GM23338 (cell line): ENCODE measurements at regions not wholly inside any gene's neighbourhood (a gene's known extent, or its start where the extent isn't known, plus 50 kb on each side); places are given as distances from the start of the nearest gene placed in this dataset.

Experiments
- ATAC-seq: fragments of 200-7000 bp; cut with Tn5 transposase; 3 replicates; pipeline ENCODE4 v1.9.1; 2020
- DNase-seq: peaks from one replicate; pipeline ENCODE4 v3.0.0-alpha.2; 2015; ENCODE audit warnings: low spot score
- H2AFZ ChIP-seq: fragments of 200-600 bp; sonication (generic); 2 replicates; pipeline ENCODE4 v1.8.0; 2016; ENCODE audit warnings: antibody characterized with exemption, mild to moderate bottlenecking, moderate library complexity
- H3F3A ChIP-seq: fragments of 200-600 bp; sonication (generic); replicated peaks from 2 replicates; pipeline ENCODE4 v1.8.0; 2017; ENCODE audit warnings: antibody characterized with exemption, mixed run types, low read depth
- H3K27ac ChIP-seq: fragments of 200-600 bp; sonication (generic); 2 replicates; pipeline ENCODE4 v1.6.1; 2016; ENCODE audit warnings: low read depth
- H3K27me3 ChIP-seq: fragments of 200-600 bp; sonication (generic); 2 replicates; pipeline ENCODE4 v1.8.0; 2016; ENCODE audit warnings: mild to moderate bottlenecking, mixed run types, moderate library complexity; ENCODE audit not compliant: insufficient read depth
- H3K36me3 ChIP-seq: fragments of 200-600 bp; sonication (generic); 2 replicates; pipeline ENCODE4 v1.8.0; 2016; ENCODE audit warnings: mild to moderate bottlenecking; ENCODE audit not compliant: insufficient read depth
- H3K4me1 ChIP-seq: fragments of 200-600 bp; sonication (generic); 2 replicates; pipeline ENCODE4 v1.8.0; 2016; ENCODE audit warnings: mild to moderate bottlenecking, moderate library complexity; ENCODE audit not compliant: insufficient read depth
- H3K4me2 ChIP-seq: fragments of 200-600 bp; sonication (generic); 2 replicates; pipeline ENCODE4 v1.7.1; 2017; ENCODE audit warnings: mixed run types
- H3K4me3 ChIP-seq: fragments of 200-600 bp; sonication (generic); 2 replicates; pipeline ENCODE4 v1.6.1; 2016; ENCODE audit warnings: mixed run types
- H3K79me2 ChIP-seq: fragments of 200-600 bp; sonication (generic); replicated peaks from 2 replicates; pipeline ENCODE4 v1.8.0; 2017; ENCODE audit warnings: mild to moderate bottlenecking; ENCODE audit not compliant: insufficient read depth
- H3K9me2 ChIP-seq: fragments of 200-600 bp; sonication (generic); 2 replicates; pipeline ENCODE4 v1.8.0; 2017; ENCODE audit not compliant: insufficient read depth
- H4K20me1 ChIP-seq: fragments of 200-600 bp; sonication (generic); replicated peaks from 2 replicates; pipeline ENCODE4 v1.8.0; 2017; ENCODE audit warnings: mild to moderate bottlenecking; ENCODE audit not compliant: insufficient read depth
- H3K27ac Mint-ChIP-seq: 2 replicates; pipeline ENCODE4 v1.8.0; 2020; ENCODE audit warnings: inconsistent platforms, mild to moderate bottlenecking, moderate library complexity, mixed read lengths
- H3K27me3 Mint-ChIP-seq: 3 replicates; pipeline ENCODE4 v1.8.0; 2022; ENCODE audit warnings: low read depth, mild to moderate bottlenecking, moderate library complexity, mixed read lengths, inconsistent platforms; ENCODE audit not compliant: insufficient read depth, poor library complexity
- H3K36me3 Mint-ChIP-seq: 3 replicates; pipeline ENCODE4 v1.8.0; 2021; ENCODE audit warnings: low read depth, mild to moderate bottlenecking, inconsistent platforms, moderate library complexity, mixed read lengths
- H3K4me1 Mint-ChIP-seq: 3 replicates; pipeline ENCODE4 v1.8.0; 2020; ENCODE audit warnings: mild to moderate bottlenecking, inconsistent platforms, mixed read lengths
- H3K4me3 Mint-ChIP-seq: 3 replicates; pipeline ENCODE4 v1.8.0; 2021; ENCODE audit warnings: moderate library complexity, mild to moderate bottlenecking, inconsistent platforms, mixed read lengths
- H3K9me3 Mint-ChIP-seq: 3 replicates; pipeline ENCODE4 v1.8.0; 2020; ENCODE audit warnings: moderate library complexity, mild to moderate bottlenecking, inconsistent platforms, mixed read lengths
- CREB1 ChIP-seq: fragments of 250-450 bp; sonication (Bioruptor Pico); IDR thresholded peaks from 2 replicates; pipeline ENCODE4 v1.5.0; 2020; ENCODE audit warnings: low read depth, mild to moderate bottlenecking, moderate library complexity
- EZH2 ChIP-seq: fragments of 200-600 bp; sonication (generic); IDR thresholded peaks from one replicate; pipeline ENCODE4 v1.8.0; 2017; ENCODE audit warnings: antibody characterized with exemption, mild to moderate bottlenecking, low read depth; ENCODE audit not compliant: unreplicated experiment
- EZH2phosphoT487 ChIP-seq: fragments of 200-600 bp; sonication (generic); IDR thresholded peaks from one replicate; pipeline ENCODE4 v1.8.1; 2018; ENCODE audit warnings: antibody characterized with exemption; ENCODE audit not compliant: unreplicated experiment
- JUNB ChIP-seq: IDR thresholded peaks from one replicate; pipeline ENCODE4 v1.6.1; 2016; ENCODE audit warnings: antibody characterized with exemption; ENCODE audit not compliant: unreplicated experiment
- NANOG ChIP-seq: IDR thresholded peaks from 2 replicates; pipeline ENCODE4 v1.6.1; 2016; ENCODE audit warnings: antibody characterized with exemption, borderline replicate concordance
- POLR2AphosphoS5 ChIP-seq: IDR thresholded peaks from 2 replicates; pipeline ENCODE4 v1.6.1; 2016; ENCODE audit warnings: antibody characterized with exemption, low read depth
- STAT1 ChIP-seq: IDR thresholded peaks from one replicate; pipeline ENCODE4 v1.6.1; 2016; ENCODE audit warnings: antibody characterized with exemption; ENCODE audit not compliant: unreplicated experiment
- ZNF114 ChIP-seq: fragments of 250-450 bp; sonication (Bioruptor Pico); IDR thresholded peaks from 2 replicates; pipeline ENCODE4 v1.5.0; 2020; ENCODE audit warnings: mild to moderate bottlenecking, moderate library complexity
- ZNF331 ChIP-seq: fragments of 250-450 bp; sonication (Bioruptor Pico); IDR thresholded peaks from 2 replicates; pipeline ENCODE4 v1.5.0; 2020; ENCODE audit warnings: low read depth, mild to moderate bottlenecking, moderate library complexity
- ZNF462 ChIP-seq: fragments of 250-450 bp; sonication (Bioruptor Pico); IDR thresholded peaks from 2 replicates; pipeline ENCODE4 v1.5.0; 2020; ENCODE audit warnings: mild to moderate bottlenecking, moderate library complexity
- TF ChIP-seq, protein P1 (sequence below): IDR thresholded peaks from one replicate; pipeline ENCODE4 v1.6.1; 2018; ENCODE audit warnings: antibody characterized with exemption; ENCODE audit not compliant: unreplicated experiment
- TF ChIP-seq, protein P2 (sequence below): IDR thresholded peaks from 2 replicates; pipeline ENCODE4 v1.6.1; 2016; ENCODE audit warnings: antibody characterized with exemption

DNA sequence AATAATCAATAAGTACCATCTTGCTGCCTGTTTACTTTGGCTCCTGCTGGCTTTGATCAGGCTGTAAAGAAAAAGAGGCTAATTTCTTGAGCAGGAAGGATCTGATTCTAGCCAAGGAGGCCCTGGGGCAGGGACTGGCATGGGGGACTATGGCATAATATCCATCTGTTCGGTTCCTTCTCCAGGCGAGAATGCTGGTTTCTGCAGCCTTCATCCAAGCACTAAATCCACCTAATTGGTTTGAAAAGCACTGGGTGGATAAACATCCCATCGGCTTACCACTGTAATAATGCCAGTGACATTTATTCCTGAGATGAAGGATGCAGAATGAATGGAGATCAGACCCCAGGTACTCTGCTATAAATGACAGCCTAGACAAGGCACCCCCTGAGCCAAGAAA is 180.0 kb upstream of the ASIC2 start (continued):
- TF ChIP-seq CREB1 (CRISPR knock-in tag), result no peak
- TF ChIP-seq, protein P1, sequence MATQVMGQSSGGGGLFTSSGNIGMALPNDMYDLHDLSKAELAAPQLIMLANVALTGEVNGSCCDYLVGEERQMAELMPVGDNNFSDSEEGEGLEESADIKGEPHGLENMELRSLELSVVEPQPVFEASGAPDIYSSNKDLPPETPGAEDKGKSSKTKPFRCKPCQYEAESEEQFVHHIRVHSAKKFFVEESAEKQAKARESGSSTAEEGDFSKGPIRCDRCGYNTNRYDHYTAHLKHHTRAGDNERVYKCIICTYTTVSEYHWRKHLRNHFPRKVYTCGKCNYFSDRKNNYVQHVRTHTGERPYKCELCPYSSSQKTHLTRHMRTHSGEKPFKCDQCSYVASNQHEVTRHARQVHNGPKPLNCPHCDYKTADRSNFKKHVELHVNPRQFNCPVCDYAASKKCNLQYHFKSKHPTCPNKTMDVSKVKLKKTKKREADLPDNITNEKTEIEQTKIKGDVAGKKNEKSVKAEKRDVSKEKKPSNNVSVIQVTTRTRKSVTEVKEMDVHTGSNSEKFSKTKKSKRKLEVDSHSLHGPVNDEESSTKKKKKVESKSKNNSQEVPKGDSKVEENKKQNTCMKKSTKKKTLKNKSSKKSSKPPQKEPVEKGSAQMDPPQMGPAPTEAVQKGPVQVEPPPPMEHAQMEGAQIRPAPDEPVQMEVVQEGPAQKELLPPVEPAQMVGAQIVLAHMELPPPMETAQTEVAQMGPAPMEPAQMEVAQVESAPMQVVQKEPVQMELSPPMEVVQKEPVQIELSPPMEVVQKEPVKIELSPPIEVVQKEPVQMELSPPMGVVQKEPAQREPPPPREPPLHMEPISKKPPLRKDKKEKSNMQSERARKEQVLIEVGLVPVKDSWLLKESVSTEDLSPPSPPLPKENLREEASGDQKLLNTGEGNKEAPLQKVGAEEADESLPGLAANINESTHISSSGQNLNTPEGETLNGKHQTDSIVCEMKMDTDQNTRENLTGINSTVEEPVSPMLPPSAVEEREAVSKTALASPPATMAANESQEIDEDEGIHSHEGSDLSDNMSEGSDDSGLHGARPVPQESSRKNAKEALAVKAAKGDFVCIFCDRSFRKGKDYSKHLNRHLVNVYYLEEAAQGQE, result no peak
- no peak for TF ChIP-seq STAT1
- TF ChIP-seq, protein P2, sequence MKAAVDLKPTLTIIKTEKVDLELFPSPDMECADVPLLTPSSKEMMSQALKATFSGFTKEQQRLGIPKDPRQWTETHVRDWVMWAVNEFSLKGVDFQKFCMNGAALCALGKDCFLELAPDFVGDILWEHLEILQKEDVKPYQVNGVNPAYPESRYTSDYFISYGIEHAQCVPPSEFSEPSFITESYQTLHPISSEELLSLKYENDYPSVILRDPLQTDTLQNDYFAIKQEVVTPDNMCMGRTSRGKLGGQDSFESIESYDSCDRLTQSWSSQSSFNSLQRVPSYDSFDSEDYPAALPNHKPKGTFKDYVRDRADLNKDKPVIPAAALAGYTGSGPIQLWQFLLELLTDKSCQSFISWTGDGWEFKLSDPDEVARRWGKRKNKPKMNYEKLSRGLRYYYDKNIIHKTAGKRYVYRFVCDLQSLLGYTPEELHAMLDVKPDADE, result no peak
- no peak for TF ChIP-seq EZH2phosphoT487
- TF ChIP-seq EZH2, result no peak
- no peak for TF ChIP-seq ZNF114
- TF ChIP-seq POLR2AphosphoS5, result no peak

- H3K27ac Mint-ChIP-seq, result no peak overlapping the region
- DNase-seq, result no peak
- no peak for TF ChIP-seq CREB1 (CRISPR knock-in tag)
- TF ChIP-seq NANOG, result no peak
- no peak for TF ChIP-seq STAT1
- TF ChIP-seq ZNF331 (CRISPR knock-in tag), result no peak
- no peak for TF ChIP-seq ZNF462 (CRISPR knock-in tag)
- TF ChIP-seq EZH2, result no peak
- TF ChIP-seq POLR2AphosphoS5, result no peak
- no peak for TF ChIP-seq EZH2phosphoT487
- no peak for TF ChIP-seq JUNB
These were observed 181.7 kb upstream of the ASIC2 start for GRCh38 chr17:33474789-33475188.

More at GRCh38 chr17:33474789-33475188, 181.7 kb upstream of the ASIC2 start:
- Mint-ChIP-seq H3K9me3 (no peaks in the 10 kb centered on the region), H3K27me3 (no peaks in the 10 kb centered on the region), H3K4me1 (peaks cover 11% of the 10 kb centered on the region), H3K4me3 (no peak overlapping the region), H3K36me3 (no peaks in the 10 kb centered on the region)
- no peaks in the 10 kb centered on the region for H3K27me3 ChIP-seq
- H3K36me3 ChIP-seq, result no peaks in the 10 kb centered on the region
- no peaks in the 10 kb centered on the region for H3F3A ChIP-seq
- H3K4me2 ChIP-seq, result no peak overlapping the region
- no peak overlapping the region for H3K4me3 ChIP-seq
- no peaks in the 10 kb centered on the region for H3K79me2 ChIP-seq
- ATAC-seq, result no peak
- H3K27ac ChIP-seq, result no peak overlapping the region
- no peaks in the 10 kb centered on the region for H3K4me1 ChIP-seq
- H3K9me2 ChIP-seq, result peaks cover 3% of the 10 kb centered on the region; the same call in 1 of the 2 replicates
- H2AFZ ChIP-seq, result no peak overlapping the region
- no peaks in the 10 kb centered on the region for H4K20me1 ChIP-seq
